ENCODE measurements at regions not wholly inside any gene's neighbourhood (a gene's known extent, or its start where the extent isn't known, plus 50 kb on each side); places are given as distances from the start of the nearest gene placed in this dataset.
"Not testable (repeated sequence)": the region's sequence is repeated elsewhere in the genome, so short reads cannot be mapped to it uniquely, and the experiment has no call there.

GRCh38 chr18:5830902-5831301 lies 64.4 kb downstream of the TMEM200C start:
- BruUV-seq (replicated peaks); H3K9me3 ChIP-seq (ENCODE audit: insufficient read depth, low read depth); H3K4me1 ChIP-seq (replicated peaks; ENCODE audit: insufficient read depth); H3K79me2 ChIP-seq (ENCODE audit: low read depth); H3K4me2 ChIP-seq; H3K27me3 ChIP-seq (ENCODE audit: insufficient read depth, low read depth); intact Hi-C loops (cut with micrococcal nuclease; ENCODE audit: unreplicated experiment); H3K27ac ChIP-seq; H3K9me2 ChIP-seq (ENCODE audit: insufficient read depth); H3K36me3 ChIP-seq (ENCODE audit: low read depth); DNase-seq; H4K20me1 ChIP-seq (ENCODE audit: insufficient read depth); H2AFZ ChIP-seq; POLR2A ChIA-PET (ENCODE audit: unreplicated experiment); H3F3A ChIP-seq (ENCODE audit: insufficient read depth, low read depth); H3K4me3 ChIP-seq; CTCF ChIA-PET: not testable (repeated sequence)

- ChIA-PET CTCF (no interaction called here), POLR2A (ENCODE audit: unreplicated experiment) (no interaction called here)
- no peaks in the 10 kb centered on the region for H3K79me2 ChIP-seq (ENCODE audit: low read depth)
- H3K4me1 ChIP-seq (replicated peaks; ENCODE audit: insufficient read depth), result no peaks in the 10 kb centered on the region
- DNase-seq, result no peak
- no peak overlapping the region for H3K4me3 ChIP-seq
- H2AFZ ChIP-seq, result no peak overlapping the region
- H3K27me3 ChIP-seq (ENCODE audit: insufficient read depth, low read depth), result no peaks in the 10 kb centered on the region; the same call in 1 of the 2 replicates
- BruUV-seq (replicated peaks), result no TSS peak
- no peaks in the 10 kb centered on the region for H3K9me2 ChIP-seq (ENCODE audit: insufficient read depth)
- H4K20me1 ChIP-seq (ENCODE audit: insufficient read depth), result no peaks in the 10 kb centered on the region
- no peak overlapping the region for H3K4me2 ChIP-seq
- intact Hi-C loops (cut with micrococcal nuclease; ENCODE audit: unreplicated experiment), result no loop called here
- no peaks in the 10 kb centered on the region for H3K9me3 ChIP-seq (ENCODE audit: insufficient read depth, low read depth)
- no peak overlapping the region for H3K27ac ChIP-seq
- H3K36me3 ChIP-seq (ENCODE audit: low read depth), result no peaks in the 10 kb centered on the region
- H3F3A ChIP-seq (ENCODE audit: insufficient read depth, low read depth), result no peaks in the 10 kb centered on the region
- TF ChIP-seq CTCF (conservative IDR thresholded peaks at IDR 0.05) (no peak), EZH2 (IDR thresholded peaks at IDR 0.05; ENCODE audit: low read depth) (no peak)
Observed at GRCh38 chr18:5828913-5829312, 66.4 kb downstream of the TMEM200C start.

- CTCF ChIA-PET, result no interaction called here
- no peaks in the 10 kb centered on the region for H3F3A ChIP-seq (ENCODE audit: insufficient read depth, low read depth)
- DNase-seq, result no peak
- H3K9me3 ChIP-seq (ENCODE audit: insufficient read depth, low read depth), result no peaks in the 10 kb centered on the region
- H3K27me3 ChIP-seq (ENCODE audit: insufficient read depth, low read depth), result no peaks in the 10 kb centered on the region; the same call in 1 of the 2 replicates
- H3K27ac ChIP-seq, result no peak overlapping the region
- no peaks in the 10 kb centered on the region for H3K79me2 ChIP-seq (ENCODE audit: low read depth)
- H3K4me2 ChIP-seq, result no peak overlapping the region
- H2AFZ ChIP-seq, result no peak overlapping the region
- intact Hi-C loops (cut with micrococcal nuclease; ENCODE audit: unreplicated experiment), result no loop called here
- POLR2A ChIA-PET (ENCODE audit: unreplicated experiment), result no interaction called here
- H4K20me1 ChIP-seq (ENCODE audit: insufficient read depth), result no peaks in the 10 kb centered on the region
- no peak overlapping the region for H3K4me3 ChIP-seq
- H3K9me2 ChIP-seq (ENCODE audit: insufficient read depth), result no peaks in the 10 kb centered on the region
- TF ChIP-seq EZH2 (IDR thresholded peaks at IDR 0.05; ENCODE audit: low read depth) (no peak), CTCF (conservative IDR thresholded peaks at IDR 0.05) (no peak)
- no peaks in the 10 kb centered on the region for H3K4me1 ChIP-seq (replicated peaks; ENCODE audit: insufficient read depth)
- H3K36me3 ChIP-seq (ENCODE audit: low read depth), result no peaks in the 10 kb centered on the region
- BruUV-seq (replicated peaks), result no TSS peak
Observed at GRCh38 chr18:5825663-5826062, 69.7 kb downstream of the TMEM200C start.

- H3K4me2 ChIP-seq, result no peak overlapping the region
- intact Hi-C loops (cut with micrococcal nuclease; ENCODE audit: unreplicated experiment), result no loop called here
- H3K9me3 ChIP-seq (ENCODE audit: insufficient read depth, low read depth), result no peaks in the 10 kb centered on the region
- no peak overlapping the region for H2AFZ ChIP-seq
- TF ChIP-seq CTCF (conservative IDR thresholded peaks at IDR 0.05) (no peak), EZH2 (IDR thresholded peaks at IDR 0.05; ENCODE audit: low read depth) (no peak)
- H3F3A ChIP-seq (ENCODE audit: insufficient read depth, low read depth), result no peaks in the 10 kb centered on the region
- CTCF ChIA-PET, result no interaction called here
- H3K9me2 ChIP-seq (ENCODE audit: insufficient read depth), result no peaks in the 10 kb centered on the region
- H3K79me2 ChIP-seq (ENCODE audit: low read depth), result no peaks in the 10 kb centered on the region
- H3K4me1 ChIP-seq (replicated peaks; ENCODE audit: insufficient read depth), result no peaks in the 10 kb centered on the region
- POLR2A ChIA-PET (ENCODE audit: unreplicated experiment), result no interaction called here
- no peak overlapping the region for H3K27ac ChIP-seq
- no peaks in the 10 kb centered on the region for H4K20me1 ChIP-seq (ENCODE audit: insufficient read depth)
- H3K36me3 ChIP-seq (ENCODE audit: low read depth), result no peaks in the 10 kb centered on the region
- no peaks in the 10 kb centered on the region; the same call in 1 of the 2 replicates for H3K27me3 ChIP-seq (ENCODE audit: insufficient read depth, low read depth)
- no peak for DNase-seq
- no peak overlapping the region for H3K4me3 ChIP-seq
- BruUV-seq (replicated peaks), result no TSS peak
Observed at GRCh38 chr18:5824370-5824984, 70.8 kb downstream of the TMEM200C start.
